Activated naive CD4-positive, alpha-beta T cell treated with anti-CD3 and anti-CD28 coated beads, Interleukin-2, amount 50 U/mL, for 24 hours (primary cell): ENCODE measurements at regions not wholly inside any gene's neighbourhood (a gene's known extent, or its start where the extent isn't known, plus 50 kb on each side); places are given as distances from the start of the nearest gene placed in this dataset.

Experiments
- H3K27ac Mint-ChIP-seq: one replicate; pipeline ENCODE4 v1.8.0; 2021; ENCODE audit warnings: mild to moderate bottlenecking, mixed read lengths
- H3K27me3 Mint-ChIP-seq: one replicate; pipeline ENCODE4 v1.8.0; 2021; ENCODE audit warnings: mixed read lengths
- H3K36me3 Mint-ChIP-seq: one replicate; pipeline ENCODE4 v1.8.0; 2021; ENCODE audit warnings: mixed read lengths
- H3K4me1 Mint-ChIP-seq: one replicate; pipeline ENCODE4 v1.8.0; 2021; ENCODE audit warnings: mixed read lengths
- H3K4me3 Mint-ChIP-seq: one replicate; pipeline ENCODE4 v1.8.0; 2021; ENCODE audit warnings: mild to moderate bottlenecking, mixed read lengths
- H3K9me3 Mint-ChIP-seq: one replicate; pipeline ENCODE4 v1.8.0; 2021; ENCODE audit warnings: mixed read lengths

DNA sequence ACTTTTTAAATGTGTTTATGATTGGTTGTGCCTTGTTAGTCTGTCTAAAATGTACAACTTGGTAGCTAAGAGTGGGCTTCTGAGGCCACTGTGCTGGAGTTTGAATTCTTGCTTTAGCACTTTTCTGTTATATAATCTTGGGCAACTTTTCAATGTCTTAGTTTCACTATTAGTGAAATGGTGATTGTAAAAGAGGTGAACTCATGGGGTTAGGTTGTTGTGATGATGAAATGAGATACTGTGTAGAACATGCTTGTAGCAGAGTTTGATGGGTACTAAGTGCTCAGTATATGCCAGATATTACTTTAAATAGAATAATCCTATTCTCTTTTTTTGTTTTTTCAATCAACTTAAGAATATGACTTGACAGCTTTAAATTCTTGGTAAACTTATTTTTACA is 624.7 kb downstream of the CD109 start:
- H3K27me3 Mint-ChIP-seq, result no peaks in the 10 kb centered on the region
- no peaks in the 10 kb centered on the region for H3K4me1 Mint-ChIP-seq

DNA sequence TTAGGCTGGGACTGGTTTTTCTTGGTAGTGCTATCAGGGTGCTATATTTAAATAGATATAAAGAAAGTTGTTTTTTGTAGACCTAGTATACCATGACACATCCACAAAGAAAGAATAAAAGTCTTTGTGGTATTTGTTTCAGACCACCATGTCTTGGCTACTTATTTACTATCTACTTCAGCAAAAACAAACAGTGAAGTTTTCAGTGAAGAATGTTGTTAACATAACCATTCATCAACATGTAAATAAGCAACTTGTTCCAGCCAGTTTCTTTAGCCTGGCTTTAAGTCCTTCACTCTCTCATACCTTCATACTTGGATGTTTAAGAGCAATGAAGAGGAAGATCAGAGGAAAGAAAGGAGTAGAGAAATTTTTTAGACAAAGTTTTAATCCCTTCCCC is 624.1 kb downstream of the CD109 start:
- Mint-ChIP-seq H3K36me3 (no peaks in the 10 kb centered on the region), H3K27me3 (no peaks in the 10 kb centered on the region), H3K27ac (no peak overlapping the region), H3K4me3 (no peak overlapping the region), H3K9me3 (peaks cover 18% of the 10 kb centered on the region), H3K4me1 (no peaks in the 10 kb centered on the region)

More for the DNA sequence above, 624.7 kb downstream of the CD109 start:
- peaks cover 18% of the 10 kb centered on the region for H3K9me3 Mint-ChIP-seq
- H3K36me3 Mint-ChIP-seq, result no peaks in the 10 kb centered on the region
- no peak overlapping the region for H3K4me3 Mint-ChIP-seq
- no peak overlapping the region for H3K27ac Mint-ChIP-seq

DNA sequence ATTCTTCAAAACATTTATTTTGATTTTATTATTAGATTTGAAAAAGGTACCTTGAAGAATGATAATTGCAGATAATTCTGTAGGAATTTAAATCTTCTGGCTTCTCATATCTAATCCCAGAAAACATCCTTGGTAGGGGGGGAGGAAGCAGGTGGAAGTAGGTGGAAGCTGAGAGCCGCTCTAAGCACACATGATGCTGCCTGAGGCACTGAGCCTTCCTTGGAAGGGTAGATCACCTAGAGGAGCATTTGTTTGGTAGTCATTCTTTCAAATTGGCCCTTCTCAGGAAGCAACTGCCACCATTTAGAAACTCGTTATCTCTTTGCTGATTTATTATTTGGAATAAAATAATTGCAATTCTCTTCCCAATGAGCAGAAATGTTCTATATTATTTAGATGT is 623.3 kb downstream of the CD109 start:
- Mint-ChIP-seq H3K4me3 (no peak overlapping the region), H3K9me3 (peaks cover 18% of the 10 kb centered on the region), H3K4me1 (no peaks in the 10 kb centered on the region), H3K27me3 (no peaks in the 10 kb centered on the region), H3K27ac (no peak overlapping the region), H3K36me3 (no peaks in the 10 kb centered on the region)

DNA sequence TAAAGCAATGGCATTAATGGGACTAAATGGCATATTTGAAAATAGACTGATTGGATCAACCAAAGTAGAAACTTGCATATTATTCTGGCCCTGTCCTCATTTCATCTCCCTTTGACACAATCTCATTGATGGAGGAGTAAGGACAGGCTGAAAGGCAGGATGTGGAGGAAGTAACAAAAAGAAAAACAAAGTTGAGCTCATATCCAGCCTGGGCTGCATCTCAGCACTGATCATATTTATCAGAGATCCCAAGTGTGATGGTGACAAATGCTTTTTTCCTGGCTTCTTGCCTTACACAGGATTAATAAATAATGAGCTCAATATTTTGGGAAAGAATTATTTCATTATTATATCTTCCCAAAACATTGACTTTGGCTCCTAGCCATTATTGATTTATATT is 622.7 kb downstream of the CD109 start:
- Mint-ChIP-seq H3K27me3 (no peaks in the 10 kb centered on the region), H3K4me3 (no peak overlapping the region), H3K27ac (no peak overlapping the region), H3K4me1 (no peaks in the 10 kb centered on the region), H3K36me3 (no peaks in the 10 kb centered on the region), H3K9me3 (peaks cover 18% of the 10 kb centered on the region)

DNA sequence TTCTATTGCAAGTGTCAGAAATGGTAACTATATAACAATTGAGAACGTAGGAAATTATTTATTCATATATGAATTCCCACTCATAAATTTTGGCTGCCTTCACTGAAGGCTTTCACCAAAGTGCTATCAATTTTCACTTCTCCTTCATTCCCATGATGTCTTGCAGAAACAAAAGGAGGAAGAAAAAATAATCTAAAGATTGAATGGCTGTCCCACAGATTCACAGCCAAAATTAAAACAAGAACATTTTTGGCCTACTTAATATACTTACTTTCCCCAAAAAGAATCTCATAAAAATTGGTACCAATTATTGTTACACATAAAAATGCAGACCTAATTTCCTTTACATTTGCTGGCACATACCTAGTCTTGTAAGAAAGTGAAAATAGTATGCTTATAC is 616.1 kb downstream of the CD109 start:
- no peak overlapping the region for H3K4me3 Mint-ChIP-seq
- H3K27me3 Mint-ChIP-seq, result no peaks in the 10 kb centered on the region
- H3K27ac Mint-ChIP-seq, result no peak overlapping the region
- peaks cover 14% of the 10 kb centered on the region for H3K9me3 Mint-ChIP-seq
- H3K36me3 Mint-ChIP-seq, result no peaks in the 10 kb centered on the region
- no peaks in the 10 kb centered on the region for H3K4me1 Mint-ChIP-seq

DNA sequence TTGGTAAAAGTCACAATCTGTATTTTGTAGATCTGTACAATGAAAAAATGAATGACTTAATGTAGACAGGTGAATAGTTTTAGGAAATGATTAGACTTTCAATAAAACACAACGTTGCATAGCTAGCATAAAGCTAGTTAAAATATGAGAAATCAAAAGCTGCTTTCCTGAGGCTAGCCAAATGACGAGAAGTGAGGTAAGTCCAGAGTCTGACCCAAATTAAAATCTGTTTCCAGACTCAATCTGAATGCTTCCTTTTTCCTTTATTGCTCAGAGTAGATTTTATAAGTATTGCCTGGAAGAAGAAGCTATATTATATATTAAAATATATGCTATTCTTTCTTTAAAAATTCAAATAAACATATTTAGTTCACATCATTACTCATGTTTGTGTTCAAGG is 615.4 kb downstream of the CD109 start:
- peaks cover 7% of the 10 kb centered on the region for H3K9me3 Mint-ChIP-seq
- H3K4me3 Mint-ChIP-seq, result no peak overlapping the region
- H3K27me3 Mint-ChIP-seq, result no peaks in the 10 kb centered on the region
- H3K36me3 Mint-ChIP-seq, result no peaks in the 10 kb centered on the region
- H3K27ac Mint-ChIP-seq, result no peak overlapping the region
- H3K4me1 Mint-ChIP-seq, result no peaks in the 10 kb centered on the region

DNA sequence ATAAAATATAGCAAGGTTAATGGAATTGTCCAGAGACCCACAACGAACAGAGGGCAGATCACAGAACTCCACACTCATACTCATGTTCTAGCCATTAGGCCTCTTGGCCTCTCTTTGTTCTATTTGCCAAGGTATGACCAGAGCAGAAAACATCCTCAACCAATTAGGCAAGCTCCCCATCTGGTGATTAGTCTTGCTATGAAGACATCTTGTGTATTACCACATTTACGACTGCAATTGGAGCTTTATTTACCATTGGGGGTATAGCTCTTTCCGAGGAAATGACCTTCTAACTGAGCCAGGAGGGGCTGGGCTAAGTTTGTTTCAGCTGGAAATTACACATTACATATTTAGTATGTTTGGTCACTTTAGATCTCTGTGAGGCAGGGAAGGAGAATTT is 593.9 kb downstream of the CD109 start:
- Mint-ChIP-seq H3K4me1 (no peaks in the 10 kb centered on the region), H3K27me3 (no peaks in the 10 kb centered on the region), H3K4me3 (no peak overlapping the region), H3K9me3 (no peaks in the 10 kb centered on the region), H3K27ac (no peak overlapping the region), H3K36me3 (no peaks in the 10 kb centered on the region)

DNA sequence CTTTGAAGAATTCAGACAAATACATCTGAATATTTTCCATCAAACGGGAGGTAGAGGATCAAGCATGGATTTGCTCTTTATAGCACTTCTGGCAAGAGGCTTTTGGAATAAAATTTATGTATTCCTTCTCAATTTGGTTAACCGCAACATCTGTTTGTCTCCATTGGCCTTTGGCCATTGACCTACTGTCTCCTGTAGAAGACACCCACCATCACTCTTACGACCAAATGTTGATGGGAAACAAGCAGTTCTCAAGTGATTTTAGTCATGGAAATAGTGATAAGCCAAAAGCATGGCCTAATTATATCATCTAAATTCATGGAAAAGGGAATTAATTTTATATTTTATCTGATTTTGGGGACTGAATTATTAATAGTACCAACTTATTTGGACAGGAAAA is 591.9 kb downstream of the CD109 start:
- Mint-ChIP-seq H3K27ac (no peak overlapping the region), H3K27me3 (no peaks in the 10 kb centered on the region)

DNA sequence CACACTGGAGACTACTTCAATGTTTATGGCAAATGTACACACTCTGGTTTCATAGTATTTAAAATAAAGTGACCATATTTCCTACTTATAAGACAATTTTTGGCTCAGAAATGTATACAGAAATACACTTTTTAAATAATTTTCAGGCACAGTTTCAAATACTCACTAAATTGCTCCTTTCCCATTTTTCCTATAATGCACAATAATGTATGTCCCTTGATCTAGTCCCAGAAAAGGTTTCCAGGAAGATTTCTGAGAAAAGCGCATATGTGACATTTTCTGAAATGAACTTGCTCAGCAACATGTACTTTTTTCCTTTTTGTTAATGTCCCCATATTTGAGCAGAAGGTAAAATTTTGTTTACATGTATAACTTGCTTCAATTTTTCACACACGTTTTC is 591.4 kb downstream of the CD109 start:
- no peaks in the 10 kb centered on the region for H3K36me3 Mint-ChIP-seq
- H3K4me1 Mint-ChIP-seq, result no peaks in the 10 kb centered on the region
- no peaks in the 10 kb centered on the region for H3K9me3 Mint-ChIP-seq
- no peak overlapping the region for H3K27ac Mint-ChIP-seq
- H3K4me3 Mint-ChIP-seq, result no peak overlapping the region
- H3K27me3 Mint-ChIP-seq, result no peaks in the 10 kb centered on the region

More for the DNA sequence above, 591.9 kb downstream of the CD109 start:
- no peak overlapping the region for H3K4me3 Mint-ChIP-seq
- no peaks in the 10 kb centered on the region for H3K9me3 Mint-ChIP-seq
- no peaks in the 10 kb centered on the region for H3K4me1 Mint-ChIP-seq
- no peaks in the 10 kb centered on the region for H3K36me3 Mint-ChIP-seq

DNA sequence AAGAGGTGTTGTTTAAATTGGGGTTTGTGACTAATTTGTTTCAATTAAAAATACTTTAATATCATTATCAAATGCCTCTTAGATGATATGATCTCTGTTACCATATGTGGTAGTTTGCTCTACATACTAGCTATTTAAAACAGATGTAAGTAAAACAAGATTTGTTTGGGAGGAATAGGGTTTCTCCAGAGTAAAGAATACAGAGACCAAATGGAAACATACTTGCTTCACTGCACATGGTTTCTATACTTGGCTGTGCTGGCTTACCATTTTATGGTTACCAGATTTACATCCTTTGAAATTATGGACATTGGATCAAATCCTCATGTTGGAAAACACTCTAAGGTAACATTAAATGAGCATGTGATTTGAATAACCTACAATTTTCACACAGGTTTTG is 588.3 kb downstream of the CD109 start:
- Mint-ChIP-seq H3K4me1 (no peaks in the 10 kb centered on the region), H3K9me3 (peaks cover 15% of the 10 kb centered on the region), H3K4me3 (no peak overlapping the region), H3K27ac (no peak overlapping the region), H3K27me3 (no peaks in the 10 kb centered on the region), H3K36me3 (no peaks in the 10 kb centered on the region)

DNA sequence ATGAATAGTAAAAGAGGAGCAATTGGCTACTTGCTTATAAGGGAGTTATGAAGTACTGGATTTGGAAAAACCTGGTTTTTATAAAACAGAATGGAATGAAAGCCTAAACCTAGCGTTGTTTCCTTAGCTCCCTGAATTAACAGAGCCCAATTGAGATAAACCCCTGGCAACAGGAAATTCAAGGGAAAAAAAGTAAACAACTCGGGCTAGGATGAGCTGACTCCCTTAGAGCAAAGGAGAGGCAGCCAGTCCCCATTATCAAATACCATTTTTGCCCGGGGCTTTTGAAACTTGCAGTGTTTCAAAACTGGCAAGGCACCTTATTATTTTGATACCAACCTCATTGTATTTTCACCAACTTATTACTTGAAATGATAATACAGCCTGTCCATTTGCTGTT is 587.5 kb downstream of the CD109 start:
- no peak overlapping the region for H3K4me3 Mint-ChIP-seq
- H3K36me3 Mint-ChIP-seq, result no peaks in the 10 kb centered on the region
- H3K9me3 Mint-ChIP-seq, result peaks cover 15% of the 10 kb centered on the region
- no peak overlapping the region for H3K27ac Mint-ChIP-seq
- no peaks in the 10 kb centered on the region for H3K27me3 Mint-ChIP-seq
- no peaks in the 10 kb centered on the region for H3K4me1 Mint-ChIP-seq

DNA sequence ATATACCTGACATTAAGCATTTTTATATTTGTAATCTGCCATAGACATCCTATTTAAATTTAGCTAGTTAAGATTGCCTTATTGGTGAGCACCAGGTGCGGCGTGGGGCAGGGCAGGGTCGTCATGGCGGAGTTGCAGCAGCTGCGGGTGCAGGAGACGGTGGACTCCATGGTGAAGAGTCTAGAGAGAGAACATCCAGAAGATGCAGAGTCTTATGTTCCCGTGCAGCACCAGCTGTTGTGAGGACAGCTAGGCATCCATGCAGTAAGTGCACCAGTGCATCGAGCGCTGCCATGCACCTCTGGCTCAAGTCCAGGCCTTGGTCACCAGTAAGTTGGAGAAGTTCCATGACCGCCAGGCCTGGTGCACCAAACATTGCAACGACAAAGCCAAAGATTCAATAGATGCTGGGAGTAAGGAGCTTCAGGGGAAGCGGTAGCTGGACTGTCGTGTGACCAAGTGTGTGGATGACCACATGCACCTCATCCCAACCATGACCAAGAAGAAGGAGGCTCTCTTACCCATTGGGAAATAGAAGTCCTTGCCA is 586.2 kb downstream of the CD109 start:
- H3K4me1 Mint-ChIP-seq, result no peaks in the 10 kb centered on the region
- H3K27ac Mint-ChIP-seq, result no peak overlapping the region
- no peaks in the 10 kb centered on the region for H3K27me3 Mint-ChIP-seq
- no peak overlapping the region for H3K4me3 Mint-ChIP-seq
- H3K9me3 Mint-ChIP-seq, result peaks cover 15% of the 10 kb centered on the region
- H3K36me3 Mint-ChIP-seq, result no peaks in the 10 kb centered on the region

DNA sequence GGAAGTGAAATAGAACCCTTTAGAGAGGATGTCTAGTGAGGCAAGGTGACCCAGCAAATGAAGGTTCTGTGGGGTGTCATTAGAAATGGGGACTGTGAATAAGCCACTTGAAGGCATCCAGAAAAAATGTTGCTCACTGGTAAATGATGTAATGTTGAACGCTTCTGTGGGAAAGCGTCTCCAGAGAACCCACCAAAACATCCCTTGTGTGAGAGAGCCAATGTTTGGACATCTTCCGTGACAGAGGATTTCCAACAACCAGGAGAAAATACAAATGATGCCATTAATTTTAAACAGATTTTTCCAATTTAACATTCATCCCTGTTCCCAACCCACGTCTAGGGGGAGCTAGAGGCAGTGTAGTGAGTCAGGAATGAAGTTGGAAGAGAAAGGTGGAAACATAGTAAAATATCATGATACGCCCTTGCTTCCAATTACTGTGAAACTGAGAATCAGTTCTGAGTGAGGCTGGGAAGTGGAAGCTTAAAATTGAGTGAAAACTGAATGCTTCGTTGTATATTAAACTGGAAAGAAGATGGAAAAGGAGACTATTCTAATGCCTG is 584.2 kb downstream of the CD109 start:
- H3K27ac Mint-ChIP-seq, result no peak overlapping the region
- no peaks in the 10 kb centered on the region for H3K4me1 Mint-ChIP-seq
- H3K4me3 Mint-ChIP-seq, result no peak overlapping the region
- no peaks in the 10 kb centered on the region for H3K36me3 Mint-ChIP-seq
- H3K27me3 Mint-ChIP-seq, result no peaks in the 10 kb centered on the region
- peaks cover 15% of the 10 kb centered on the region for H3K9me3 Mint-ChIP-seq

DNA sequence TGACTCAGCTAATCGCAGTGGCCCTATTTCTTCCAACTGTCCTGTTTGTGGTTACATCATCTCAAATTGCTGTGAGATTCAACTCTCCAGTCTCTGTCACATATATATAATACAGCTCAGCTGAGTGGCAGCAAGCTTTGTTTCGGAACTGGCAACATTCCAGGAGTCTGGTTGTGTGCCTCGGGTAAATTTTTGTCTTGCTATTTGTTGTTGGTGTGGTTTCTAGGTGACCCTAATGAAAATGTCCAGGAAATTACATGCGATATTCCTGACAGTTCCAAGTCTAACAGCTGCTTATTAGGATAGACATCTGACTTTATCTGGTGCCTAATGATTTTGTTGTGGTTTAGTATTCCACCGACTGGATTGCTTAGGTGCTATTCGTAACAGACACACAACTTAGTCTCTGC is 581.8 kb downstream of the CD109 start:
- no peaks in the 10 kb centered on the region for H3K27me3 Mint-ChIP-seq
- H3K9me3 Mint-ChIP-seq, result peaks cover 15% of the 10 kb centered on the region
- no peak overlapping the region for H3K4me3 Mint-ChIP-seq
- no peaks in the 10 kb centered on the region for H3K4me1 Mint-ChIP-seq
- no peak overlapping the region for H3K27ac Mint-ChIP-seq
- no peaks in the 10 kb centered on the region for H3K36me3 Mint-ChIP-seq

DNA sequence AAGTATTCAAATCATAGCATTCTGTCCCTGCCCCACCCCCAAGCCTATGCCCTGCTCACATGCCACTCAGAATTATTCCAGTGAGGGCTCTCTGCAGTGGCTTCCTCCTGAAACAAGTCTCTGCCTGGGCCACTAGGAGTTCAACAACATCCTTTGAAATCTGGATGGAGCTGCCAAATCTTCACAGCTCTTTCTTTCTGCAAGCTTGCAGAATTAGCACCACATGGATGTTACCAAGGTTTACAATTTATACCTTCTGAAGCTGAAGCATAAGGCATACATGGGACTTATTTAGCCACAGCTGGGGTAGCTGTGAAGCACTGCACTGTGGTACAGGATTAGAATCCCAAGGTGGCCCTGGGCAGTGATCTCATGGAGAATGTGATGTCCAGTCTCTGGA is 577.5 kb downstream of the CD109 start:
- Mint-ChIP-seq H3K9me3 (no peaks in the 10 kb centered on the region), H3K27me3 (no peaks in the 10 kb centered on the region), H3K4me3 (no peak overlapping the region), H3K4me1 (no peaks in the 10 kb centered on the region), H3K36me3 (no peaks in the 10 kb centered on the region), H3K27ac (no peak overlapping the region)

DNA sequence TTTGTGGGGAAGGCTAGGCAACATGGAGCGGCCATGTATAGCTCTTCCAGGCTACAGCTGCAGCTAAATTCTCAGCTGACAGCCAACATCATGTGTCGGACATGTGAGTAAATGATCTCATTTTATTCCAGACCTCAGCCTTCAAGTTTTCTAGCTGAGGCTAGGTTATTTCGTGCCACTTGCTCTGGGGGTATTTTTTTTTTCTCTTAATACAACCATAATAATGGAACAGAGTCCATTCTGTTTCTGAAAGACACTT is 573.5 kb downstream of the CD109 start:
- Mint-ChIP-seq H3K27ac (no peak overlapping the region), H3K4me1 (no peaks in the 10 kb centered on the region), H3K9me3 (no peaks in the 10 kb centered on the region), H3K27me3 (no peaks in the 10 kb centered on the region), H3K4me3 (no peak overlapping the region), H3K36me3 (no peaks in the 10 kb centered on the region)

DNA sequence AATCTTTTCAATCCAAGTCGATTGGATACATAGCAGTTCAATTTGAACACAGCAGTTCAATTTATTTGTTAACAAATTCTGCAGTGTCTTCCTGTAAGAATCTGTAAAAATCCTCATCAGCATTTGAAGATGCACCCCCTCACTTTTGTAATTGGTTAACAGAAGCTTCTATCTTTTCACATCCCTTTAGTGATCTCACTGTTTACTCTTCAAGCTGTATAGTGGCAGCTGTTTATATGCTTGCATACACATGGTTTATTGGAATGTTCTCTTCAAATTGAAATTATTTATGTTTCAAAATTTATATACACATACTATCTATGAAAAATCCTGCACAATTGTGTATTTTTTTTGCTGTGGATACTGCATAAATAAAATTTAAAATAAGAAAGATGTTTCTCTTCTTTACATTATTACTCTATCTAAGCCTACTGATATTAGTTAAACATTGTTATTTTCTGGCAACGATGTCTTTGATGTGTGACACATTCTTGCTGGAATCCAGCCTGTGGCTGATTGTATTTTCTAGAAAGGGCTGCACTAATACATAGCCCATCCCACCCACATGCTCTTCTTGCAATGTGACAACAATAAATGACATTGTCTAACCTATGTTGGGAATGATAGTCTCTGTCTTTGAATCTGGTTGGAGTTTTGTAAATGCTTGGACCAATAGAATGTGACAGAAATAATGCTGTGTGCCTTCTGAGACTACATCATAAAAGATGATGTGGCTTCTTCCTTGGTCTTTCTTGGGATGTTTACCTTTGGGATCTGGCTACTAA is 573.0 kb downstream of the CD109 start:
- H3K4me1 Mint-ChIP-seq, result no peaks in the 10 kb centered on the region
- H3K27ac Mint-ChIP-seq, result no peak overlapping the region
- H3K27me3 Mint-ChIP-seq, result no peaks in the 10 kb centered on the region
- H3K9me3 Mint-ChIP-seq, result no peaks in the 10 kb centered on the region
- H3K36me3 Mint-ChIP-seq, result no peaks in the 10 kb centered on the region
- no peak overlapping the region for H3K4me3 Mint-ChIP-seq
